Fibroblast of lung (primary cell): ENCODE measurements at regions not wholly inside any gene's neighbourhood (a gene's known extent, or its start where the extent isn't known, plus 50 kb on each side); places are given as distances from the start of the nearest gene placed in this dataset.

ENCODE experiments used
- CTCF ChIP-seq, 2 donors: IDR thresholded peaks in 1 of 2; conservative IDR thresholded peaks in 1 of 2; 1 replicate in 1 of 2; 2 replicates in 1 of 2; pipeline ENCODE4 v1.5.1; 2011 to 2012; ENCODE audit warnings: low read length in 2 of 2, control low read depth in 1 of 2, inconsistent platforms in 1 of 2, low read depth in 1 of 2, mild to moderate bottlenecking in 1 of 2
- EZH2 ChIP-seq: IDR thresholded peaks from 2 replicates; pipeline ENCODE4 v1.5.1; 2012; ENCODE audit warnings: low read length, control low read depth, mild to moderate bottlenecking; ENCODE audit errors: missing control alignments

GRCh38 chr1:90799326-90799725 is 82.2 kb upstream of the BARHL2 start:
- no peak for TF ChIP-seq CTCF (conservative IDR thresholded peaks at IDR 0.05 in 1 of 2, IDR thresholded peaks at IDR 0.05 in 1 of 2; ENCODE audit: low read depth in 1 of 2, low read length in 2 of 2)
- TF ChIP-seq EZH2 = no peak
